GM03348 (cell line): ENCODE measurements at regions not wholly inside any gene's neighbourhood (a gene's known extent, or its start where the extent isn't known, plus 50 kb on each side); places are given as distances from the start of the nearest gene placed in this dataset.
"Not testable (repeated sequence)": the region's sequence is repeated elsewhere in the genome, so short reads cannot be mapped to it uniquely, and the experiment has no call there.

Source experiments
- DNase-seq: peaks from one replicate; pipeline ENCODE4 v3.0.0; 2012; ENCODE audit warnings: low spot score

GRCh38 chr4:188287169-188287894, 148.1 kb downstream of the TRIML1 start:
- DNase-seq: no peak

GRCh38 chr4:188289531-188290125, 150.4 kb downstream of the TRIML1 start:
- DNase-seq: no peak

DNA sequence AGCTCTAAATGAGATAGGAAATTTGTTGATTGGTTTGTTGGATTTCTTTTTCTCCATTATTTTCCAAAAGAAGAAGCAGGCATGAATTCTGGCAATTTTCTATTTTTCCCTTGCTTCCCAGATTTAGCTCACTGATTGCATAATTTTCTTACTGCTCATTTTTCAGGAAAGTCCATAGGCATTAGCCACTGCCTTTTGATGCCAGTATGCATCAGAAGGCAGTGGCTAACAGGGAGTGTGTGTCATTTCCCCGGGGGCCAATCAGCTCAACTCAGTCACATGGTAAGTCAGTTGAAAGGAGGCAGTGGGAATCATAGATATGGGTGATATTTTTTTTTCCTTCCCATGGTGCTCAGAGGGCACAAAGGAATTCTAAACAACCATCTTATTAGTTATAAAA, 156.7 kb downstream of the TRIML1 start:
- peak; percentile 51 for DNase-seq

DNA sequence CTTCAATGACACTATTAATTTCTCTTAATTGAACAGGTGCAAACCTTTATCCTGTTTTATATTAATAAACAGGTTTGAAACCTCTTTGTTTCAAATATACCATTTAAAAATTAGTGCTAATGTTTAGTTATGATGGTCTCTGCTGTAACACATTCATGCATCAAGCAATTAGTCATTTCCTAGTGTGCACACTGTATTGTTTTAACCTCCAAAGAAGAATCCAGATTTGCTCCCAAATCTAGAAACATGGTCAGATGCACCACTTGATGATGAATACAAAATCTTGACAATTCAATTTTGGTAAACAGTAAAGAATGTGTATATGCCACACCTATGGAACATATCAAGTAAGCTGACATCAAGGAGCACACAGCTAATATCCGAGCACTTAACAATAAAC, 157.1 kb downstream of the TRIML1 start:
- no peak for DNase-seq

GRCh38 chr4:188297873-188298272, 158.6 kb downstream of the TRIML1 start:
- peak; percentile 51 for DNase-seq

GRCh38 chr4:188299161-188299560, 159.9 kb downstream of the TRIML1 start:
- no peak for DNase-seq

- DNase-seq: no peak
Measured at GRCh38 chr4:188300385-188300784, 161.1 kb downstream of the TRIML1 start.

DNA sequence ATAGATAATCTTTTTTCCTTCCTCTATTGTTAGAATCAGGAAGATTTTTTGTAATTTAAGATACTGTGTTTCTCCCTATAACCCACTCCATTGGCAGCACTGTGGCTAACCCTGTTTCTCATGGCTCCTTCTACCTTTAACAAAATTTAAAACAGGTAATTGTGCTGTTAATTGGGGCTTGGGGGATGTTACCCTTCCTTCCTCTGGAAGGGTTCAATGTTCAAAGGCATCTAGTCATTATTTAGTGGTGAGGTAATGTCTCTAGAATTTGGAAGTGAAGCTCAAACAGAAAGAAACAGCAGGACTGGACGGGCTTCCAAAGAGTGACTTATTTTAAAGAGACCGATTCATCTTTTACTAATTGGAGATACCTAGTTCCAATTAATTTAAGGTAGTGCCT, 166.4 kb downstream of the TRIML1 start:
- DNase-seq: no peak

DNA sequence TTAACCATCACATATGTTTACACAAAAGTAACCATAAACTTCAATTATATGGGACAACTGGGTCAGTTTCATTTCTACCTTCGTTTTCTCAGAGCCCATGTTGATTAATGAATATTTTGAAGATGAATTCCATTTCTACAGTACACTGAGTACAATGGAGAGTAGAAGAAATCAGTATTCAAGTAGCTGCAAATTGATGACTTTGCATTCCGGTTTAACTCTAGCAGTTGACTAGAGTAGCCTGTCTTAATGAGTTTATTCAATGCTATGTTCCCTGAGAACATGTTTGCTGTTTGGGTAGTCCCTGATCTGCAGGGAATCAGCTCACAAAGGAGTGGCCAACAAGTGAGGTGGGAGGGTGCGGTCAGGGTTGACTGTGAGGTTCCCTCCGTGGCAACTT, 168.3 kb downstream of the TRIML1 start:
- no peak for DNase-seq

DNA sequence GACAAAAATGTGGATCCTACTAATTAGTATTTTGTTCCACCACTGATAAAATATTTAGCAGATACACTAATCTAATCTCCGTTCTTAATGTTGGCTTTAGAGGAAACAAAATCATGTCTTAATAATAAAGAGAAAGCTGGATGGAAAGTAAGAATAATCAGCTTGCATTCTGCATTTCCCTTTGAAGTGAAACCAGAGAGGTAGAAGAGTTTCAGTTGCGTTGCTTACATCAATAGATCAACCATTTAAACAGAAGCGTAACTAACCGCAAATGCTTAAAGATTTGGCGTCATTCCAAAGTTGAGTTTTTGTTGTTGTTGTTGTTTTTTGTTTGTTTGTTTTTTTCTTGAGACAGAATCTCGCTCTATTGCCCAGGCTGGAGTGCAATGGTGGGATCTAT, 168.9 kb downstream of the TRIML1 start:
- DNase-seq: no peak

DNA sequence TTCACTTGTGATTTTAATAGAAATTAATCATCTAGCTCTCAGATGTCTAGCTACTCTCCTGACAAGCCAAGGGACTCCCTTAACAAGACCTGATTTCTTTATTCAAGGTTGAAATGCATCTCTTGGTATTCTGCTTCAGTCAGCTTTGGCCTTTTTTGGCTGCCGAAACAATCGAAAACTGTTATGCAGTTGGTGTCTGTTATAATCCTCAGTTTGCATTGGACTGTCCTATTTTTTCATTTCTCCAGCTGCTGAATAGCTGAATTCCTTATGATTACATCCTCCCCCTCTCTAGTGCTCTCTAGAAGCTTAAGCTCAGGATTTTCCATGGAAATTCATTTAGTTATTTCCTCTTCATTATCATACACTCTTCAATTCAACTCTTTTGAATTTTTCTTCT, 177.2 kb downstream of the TRIML1 start:
- DNase-seq: no peak

GRCh38 chr4:188328966-188329365, 189.7 kb downstream of the TRIML1 start:
- DNase-seq: no peak

GRCh38 chr4:188329521-188329920, 190.3 kb downstream of the TRIML1 start:
- no peak for DNase-seq

DNA sequence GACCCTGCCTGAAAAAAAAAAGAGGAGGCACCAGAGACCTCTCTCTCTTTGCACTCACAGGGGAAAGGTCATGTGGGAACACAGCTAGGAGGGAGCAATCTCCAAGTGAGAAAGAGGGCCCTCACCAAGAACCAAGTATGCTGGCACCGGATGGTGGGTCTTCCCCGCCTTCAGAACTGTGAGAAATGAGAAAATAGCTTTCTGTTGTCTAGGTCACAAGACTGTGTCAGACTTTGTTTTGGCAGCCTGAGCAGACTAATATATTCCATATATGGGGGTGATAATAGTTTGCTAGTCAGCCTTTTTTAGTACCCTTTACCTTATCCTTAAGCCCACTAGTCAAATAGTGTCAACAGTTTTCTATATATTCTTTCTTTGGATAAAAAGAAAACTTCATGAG, 193.0 kb downstream of the TRIML1 start:
- no peak for DNase-seq

GRCh38 chr4:188336891-188337290, 197.7 kb downstream of the TRIML1 start:
- no peak for DNase-seq

DNA sequence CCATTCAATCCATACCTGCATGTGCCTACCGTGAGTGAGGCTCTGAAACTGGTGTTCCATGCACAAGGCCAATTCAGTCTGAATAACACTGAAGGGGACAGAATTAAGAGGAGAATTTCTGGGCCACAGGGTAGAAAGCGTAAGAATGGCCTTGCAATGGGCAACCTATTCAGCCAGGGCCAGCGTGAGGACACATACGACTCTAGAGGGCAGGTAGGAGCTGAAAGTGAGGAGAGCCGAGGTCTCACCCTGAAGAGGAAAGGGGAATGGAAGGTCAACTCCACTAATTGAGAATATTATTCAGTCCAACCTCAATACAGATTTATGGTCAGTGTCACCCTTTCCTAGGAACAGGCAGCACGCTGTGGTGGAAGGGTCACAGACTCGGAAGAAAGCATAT, 202.2 kb downstream of the TRIML1 start:
- DNase-seq: no peak

DNA sequence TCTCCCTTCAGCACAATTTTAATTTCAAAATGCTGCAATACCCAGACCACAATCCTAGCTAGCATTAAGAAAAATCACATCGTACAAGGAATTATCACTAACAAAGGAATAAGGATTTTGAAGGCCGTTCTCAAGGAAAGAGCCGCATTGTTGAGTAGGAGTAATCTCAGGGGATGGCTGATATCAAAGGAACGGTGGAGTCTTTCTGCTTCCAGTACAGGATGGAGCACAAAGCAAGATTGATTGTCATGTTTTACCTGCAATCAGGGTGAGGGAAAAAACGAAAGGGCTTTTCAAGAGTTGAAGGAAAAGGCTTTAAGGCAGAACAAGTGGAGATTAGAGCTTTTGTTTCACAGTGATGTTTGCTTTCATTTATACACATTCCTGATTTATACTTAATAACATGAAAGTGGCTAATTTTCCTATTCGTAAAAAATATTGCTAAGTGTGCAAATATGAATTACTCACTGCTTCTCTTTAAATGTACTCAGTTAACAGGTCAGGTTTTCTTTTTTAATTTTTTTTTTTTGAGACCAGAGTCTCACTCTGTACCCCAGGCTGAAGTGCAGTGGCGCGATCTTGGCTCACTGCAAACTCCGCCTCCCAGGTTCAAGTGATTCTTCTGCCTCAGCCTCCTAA, 207.0 kb downstream of the TRIML1 start:
- no peak for DNase-seq

GRCh38 chr4:188347339-188347738, 208.1 kb downstream of the TRIML1 start:
- no peak for DNase-seq

DNA sequence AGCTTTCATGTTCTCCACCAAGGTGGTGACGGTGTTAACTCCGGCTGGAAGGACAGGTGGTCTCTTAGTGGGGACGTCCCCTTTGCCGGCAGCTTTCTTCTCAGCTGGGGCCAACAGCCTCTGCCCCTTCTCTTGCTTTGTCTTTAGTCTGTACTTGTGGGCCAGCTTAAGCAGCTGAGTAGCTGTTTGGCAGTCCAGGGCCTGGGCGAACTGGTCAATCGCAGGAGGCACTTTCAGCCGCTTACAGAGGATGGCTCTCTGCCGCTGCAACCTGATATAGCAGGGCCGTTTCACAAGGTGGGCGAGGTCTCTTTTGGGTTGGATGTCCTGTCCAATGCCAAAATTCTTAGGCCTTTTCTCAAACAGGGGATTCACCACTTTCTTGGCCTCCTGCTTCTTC, 210.3 kb downstream of the TRIML1 start:
- DNase-seq: not testable (repeated sequence)

DNA sequence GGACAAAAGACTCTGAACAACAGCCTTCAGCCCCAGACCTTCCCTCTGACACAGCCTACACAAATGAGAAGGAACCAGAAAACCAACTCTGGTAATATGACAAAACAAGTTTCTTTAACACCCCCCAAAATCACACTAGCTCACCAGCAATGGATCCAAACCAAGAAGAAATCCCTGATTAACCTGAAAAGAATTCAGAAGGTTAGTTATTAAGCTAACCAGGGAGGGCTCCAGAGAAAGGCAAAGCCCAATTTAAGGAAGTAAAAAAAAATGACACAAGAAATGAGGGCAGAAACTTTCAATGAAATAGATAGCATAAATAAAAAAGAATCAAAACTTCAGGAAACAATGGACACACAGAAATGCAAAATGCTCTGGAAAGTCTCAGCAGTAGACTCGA, 224.0 kb downstream of the TRIML1 start:
- no peak for DNase-seq

DNA sequence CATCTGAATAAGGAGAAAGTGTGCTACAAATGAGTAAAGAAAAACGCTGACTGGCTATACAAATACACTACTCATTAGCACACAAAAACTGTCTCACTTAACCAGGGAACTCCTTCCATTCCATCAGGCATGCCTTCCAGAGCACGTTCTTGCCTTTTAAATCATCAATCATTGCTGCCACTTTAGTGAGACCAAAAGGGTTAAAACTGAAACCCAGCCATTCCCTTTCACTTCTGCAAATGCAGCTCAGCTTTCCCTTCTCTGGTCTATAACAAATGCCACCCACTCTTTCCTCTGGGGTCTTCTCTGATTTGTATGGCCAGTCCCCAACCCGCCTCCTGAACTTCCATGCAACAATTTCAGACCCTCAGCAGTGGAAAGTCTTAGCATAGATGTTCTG, 231.5 kb downstream of the TRIML1 start:
- DNase-seq: no peak

DNA sequence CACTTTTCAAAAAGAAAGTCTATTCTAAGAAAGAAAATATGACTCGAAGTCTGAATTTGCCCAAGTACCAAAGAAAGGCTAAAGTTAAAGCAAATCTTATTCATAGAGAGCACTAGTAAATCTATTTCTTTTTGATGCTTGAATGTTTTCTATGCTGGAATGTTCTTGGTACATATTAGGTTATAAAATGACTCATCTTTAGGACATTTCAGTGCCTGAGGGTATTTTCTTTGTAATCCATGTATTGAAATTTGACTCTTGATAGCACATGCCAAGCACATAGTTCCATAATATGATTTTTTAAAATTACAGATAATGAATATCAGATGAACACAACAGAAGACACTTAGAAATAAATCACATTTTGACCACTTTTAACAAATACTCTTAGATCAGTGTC, 232.8 kb downstream of the TRIML1 start:
- peak; percentile 35 for DNase-seq

- no peak for DNase-seq
Measured at GRCh38 chr4:188372829-188373228, 233.6 kb downstream of the TRIML1 start.

DNA sequence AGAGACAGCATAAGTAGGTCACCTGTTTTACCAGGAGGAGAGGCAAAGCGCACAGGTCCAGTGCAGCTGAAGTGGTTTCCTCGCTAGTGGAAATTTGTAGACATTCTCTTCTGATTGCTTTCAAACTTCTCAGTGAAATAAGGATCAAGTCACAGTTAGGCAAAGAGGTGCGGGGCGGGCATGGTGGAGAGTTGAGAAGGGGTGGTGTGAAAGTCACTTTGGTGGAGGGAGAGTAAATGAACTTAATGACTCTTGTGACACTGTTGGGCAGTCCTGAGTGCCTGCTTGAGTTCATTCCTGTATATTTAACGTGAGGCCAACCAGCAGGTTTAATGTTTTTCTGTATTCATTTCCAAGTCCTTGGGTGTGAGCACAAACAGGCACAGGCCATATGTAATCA, 235.6 kb downstream of the TRIML1 start:
- no peak for DNase-seq
